IMR-90 (cell line): ENCODE measurements at regions not wholly inside any gene's neighbourhood (a gene's known extent, or its start where the extent isn't known, plus 50 kb on each side); places are given as distances from the start of the nearest gene placed in this dataset.

Experiments used
- ATAC-seq: fragments of 200-7000 bp; cut with Tn5 transposase; 2 replicates; pipeline ENCODE4 v1.9.1; 2020; ENCODE audit warnings: low read depth, mild to moderate bottlenecking, moderate library complexity
- BruUV-seq: library from RNA; stranded (reverse); fragments of 400-500 nt; replicated peaks from 2 replicates; lab custom pipeline; 2021; lab: Mats Ljungman, UMichigan
- CTCF ChIA-PET: fragments of 300-600 bp; formaldehyde crosslinking; extraction: SDS; loops from one replicate; lab custom pipeline; 2021; ENCODE audit warnings: antibody characterized with exemption; lab: Yijun Ruan, JAX
- POLR2A ChIA-PET: fragments of 300-600 bp; sonication (Branson Sonifier 250); formaldehyde crosslinking; loops from one replicate; lab custom pipeline; 2022; ENCODE audit warnings: antibody characterized with exemption; ENCODE audit not compliant: unreplicated experiment; lab: Charles Lee
- DNase-seq: peaks from one replicate; pipeline ENCODE4 v3.0.0; 2013
- H2AFZ ChIP-seq: replicated peaks from 2 replicates; pipeline ENCODE3; 2013; ENCODE audit warnings: low read length, mild to moderate bottlenecking; ENCODE audit not compliant: poor library complexity
- H2AK5ac ChIP-seq: 2 replicates; pipeline ENCODE4 v1.6.1; 2013; ENCODE audit warnings: low read depth, low read length, inconsistent platforms
- H2AK9ac ChIP-seq: replicated peaks from 2 replicates; pipeline ENCODE3; 2013; ENCODE audit warnings: mild to moderate bottlenecking, low read depth, low read length, moderate library complexity; ENCODE audit not compliant: poor library complexity
- H2BK120ac ChIP-seq: 2 replicates; pipeline ENCODE4 v1.6.1; 2013; ENCODE audit warnings: low read depth, low read length, inconsistent platforms
- H2BK15ac ChIP-seq: 3 replicates; pipeline ENCODE4 v1.6.1; 2013; ENCODE audit warnings: low read depth, low read length, inconsistent platforms
- H2BK20ac ChIP-seq: 2 replicates; pipeline ENCODE4 v1.6.1; 2013; ENCODE audit warnings: low read depth, mild to moderate bottlenecking, inconsistent platforms, low read length, moderate library complexity
- H2BK5ac ChIP-seq: 2 replicates; pipeline ENCODE4 v1.6.1; 2013; ENCODE audit warnings: mild to moderate bottlenecking, low read depth, low read length, inconsistent platforms; ENCODE audit not compliant: poor library complexity, severe bottlenecking
- H3K14ac ChIP-seq: replicated peaks from 2 replicates; pipeline ENCODE4 v1.6.1; 2013; ENCODE audit warnings: low read depth, low read length, inconsistent platforms
- H3K18ac ChIP-seq: 2 replicates; pipeline ENCODE4 v1.6.1; 2013; ENCODE audit warnings: low read depth, low read length, control low read depth
- H3K23ac ChIP-seq: 2 replicates; pipeline ENCODE4 v1.6.1; 2013; ENCODE audit warnings: low read depth, low read length, inconsistent platforms
- H3K27ac ChIP-seq: 2 replicates; pipeline ENCODE4 v1.5.1; 2013; ENCODE audit warnings: mild to moderate bottlenecking, control low read depth, low read length; ENCODE audit not compliant: insufficient read depth
- H3K27me3 ChIP-seq: 2 replicates; pipeline ENCODE4 v1.6.1; 2013; ENCODE audit warnings: low read length; ENCODE audit not compliant: control insufficient read depth, insufficient read depth
- H3K36me3 ChIP-seq: 2 replicates; pipeline ENCODE4 v1.6.1; 2013; ENCODE audit warnings: low read length, mixed read lengths; ENCODE audit not compliant: control insufficient read depth, insufficient read depth
- H3K4ac ChIP-seq: 2 replicates; pipeline ENCODE4 v1.6.1; 2013; ENCODE audit warnings: low read depth, low read length, inconsistent platforms
- H3K4me1 ChIP-seq: 2 replicates; pipeline ENCODE4 v1.6.1; 2013; ENCODE audit warnings: low read length, mixed read lengths; ENCODE audit not compliant: control insufficient read depth, insufficient read depth
- H3K4me2 ChIP-seq: 2 replicates; pipeline ENCODE4 v1.6.1; 2013; ENCODE audit warnings: low read depth, mild to moderate bottlenecking, control low read depth, low read length, moderate library complexity
- H3K4me3 ChIP-seq: 2 replicates; pipeline ENCODE4 v1.5.1; 2013; ENCODE audit warnings: low read depth, mild to moderate bottlenecking, control low read depth, low read length, moderate library complexity; ENCODE audit not compliant: insufficient read depth
- H3K56ac ChIP-seq: 2 replicates; pipeline ENCODE4 v1.6.1; 2013; ENCODE audit warnings: low read length, inconsistent platforms; ENCODE audit not compliant: insufficient read depth; ENCODE audit errors: extremely low read depth
- H3K79me1 ChIP-seq, 2 experiments: 2 replicates each; pipeline ENCODE4 v1.6.1; 2013; ENCODE audit warnings: low read length in 2 of 2, inconsistent platforms in 1 of 2, low read depth in 1 of 2
- H3K9ac ChIP-seq: 2 replicates; pipeline ENCODE4 v1.6.1; 2013; ENCODE audit warnings: low read depth, low read length, control low read depth
- H3K9me1 ChIP-seq: 2 replicates; pipeline ENCODE4 v1.6.1; 2013; ENCODE audit warnings: low read length, inconsistent platforms; ENCODE audit not compliant: insufficient read depth
- H3K9me3 ChIP-seq: 2 replicates; pipeline ENCODE4 v1.6.1; 2013; ENCODE audit warnings: low read length; ENCODE audit not compliant: control insufficient read depth, insufficient read depth
- H4K20me1 ChIP-seq: 2 replicates; pipeline ENCODE4 v1.6.1; 2013; ENCODE audit warnings: low read length, inconsistent platforms; ENCODE audit not compliant: insufficient read depth
- H4K5ac ChIP-seq: 2 replicates; pipeline ENCODE4 v1.6.1; 2013; ENCODE audit warnings: mild to moderate bottlenecking, low read depth, low read length, control low read depth
- H4K8ac ChIP-seq, 2 experiments: 2 replicates each; pipeline ENCODE4 v1.6.1; 2013; ENCODE audit warnings: low read depth in 2 of 2, low read length in 2 of 2, control low read depth in 1 of 2, inconsistent platforms in 1 of 2
- H4K91ac ChIP-seq: 2 replicates; pipeline ENCODE4 v1.6.1; 2013; ENCODE audit warnings: low read depth, low read length, inconsistent platforms; ENCODE audit not compliant: insufficient read depth
- FOS ChIP-seq: fragments of 150-350 bp; IDR thresholded peaks from 2 replicates; pipeline ENCODE4 v1.6.1; 2016; ENCODE audit warnings: low read depth, low read length
- NFE2L2 ChIP-seq: fragments of 150-350 bp; IDR thresholded peaks from 2 replicates; pipeline ENCODE4 v1.6.1; 2016; ENCODE audit warnings: low read depth, mild to moderate bottlenecking, low read length
- WGBS, 2 experiments: methylation state at CpG; one replicate each; pipeline versions ENCODE4 v1.1.5 to v1.1.7; 2013; ENCODE audit warnings: missing lambda C conversion rate in 2 of 2; ENCODE audit not compliant: insufficient read length in 1 of 2; ENCODE audit errors: extremely low coverage in 2 of 2; 5-methylcytosine and 5-hydroxymethylcytosine counted together
- dilution Hi-C: fragments of 300-500 bp; cut with HindIII; formaldehyde crosslinking; loops from one replicate; pipeline ENCODE4 v1.14.3; 2018; ENCODE audit warnings: low sequenced_read_pairs; ENCODE audit not compliant: unreplicated experiment
- in situ Hi-C: fragments of 300-500 bp; cut with MboI; formaldehyde crosslinking; loops from 3 replicates; pipeline ENCODE4 v1.14.3; 2019; ENCODE audit warnings: low sequenced_read_pairs, inconsistent platforms, mixed read lengths
- intact Hi-C: fragments of 100-400 bp; cut with micrococcal nuclease; formaldehyde crosslinking; loops from 2 replicates; pipeline ENCODE4 v1.10.0; 2022

- H2AFZ ChIP-seq, result no peak overlapping the region
- no peak overlapping the region for H3K9ac ChIP-seq
- peak overlapping the region; percentile 5; the same call in 1 of the 2 replicates for H3K18ac ChIP-seq
- no peaks in the 10 kb centered on the region for H3K9me1 ChIP-seq
- H3K4ac ChIP-seq, result no peak overlapping the region
- ATAC-seq (no peak), DNase-seq (no peak)
- H4K91ac ChIP-seq, result no peak overlapping the region
- dilution Hi-C loops, result no loop called here
- ChIA-PET CTCF (no interaction called here), POLR2A (no interaction called here)
- H3K27me3 ChIP-seq, result no peaks in the 10 kb centered on the region
- no peaks in the 10 kb centered on the region for H4K20me1 ChIP-seq
- TF ChIP-seq NFE2L2, result no peak
- TF ChIP-seq FOS, result no peak
- H3K27ac ChIP-seq, result peak overlapping the region; percentile 24; the same call in 1 of the 2 replicates
- H2AK5ac ChIP-seq, result no peak overlapping the region
- intact Hi-C loops, result loop anchor here (5.0 kb wide), 1 partner anchor 185 kb away; no protein-coding TSS in a partner anchor
- no peak overlapping the region for H2BK20ac ChIP-seq
- peaks cover 3% of the 10 kb centered on the region; the same call in 1 of the 2 replicates for H3K9me3 ChIP-seq
- no peak overlapping the region; the same call in 1 of the 2 replicates for H4K5ac ChIP-seq
- no peaks in the 10 kb centered on the region for H3K36me3 ChIP-seq
- no peak overlapping the region for H3K23ac ChIP-seq
- WGBS, 2 experiments, result 100% methylated on average over 3 of the region's 4 CpGs; no CpG with 5 or more reads in 1 of the 2 experiments
- in situ Hi-C loops, result no loop called here
- H4K8ac ChIP-seq, result no peak overlapping the region
- H3K4me1 ChIP-seq, result peaks cover 4% of the 10 kb centered on the region
- H2AK9ac ChIP-seq, result no peak overlapping the region
- H3K4me3 ChIP-seq, result no peak overlapping the region
- no peak overlapping the region for H2BK5ac ChIP-seq
- H2BK15ac ChIP-seq, result no peak overlapping the region
- no peak overlapping the region for H3K56ac ChIP-seq
- no peak overlapping the region for H3K14ac ChIP-seq
- no peak overlapping the region for H2BK120ac ChIP-seq
- no peaks in the 10 kb centered on the region for H3K79me1 ChIP-seq
- H3K4me2 ChIP-seq, result no peak overlapping the region
- no TSS peak for BruUV-seq
These were observed 205.1 kb downstream of the RND3 start for GRCh38 chr2:150282357-150282756.
